G401.6 (cell line): ENCODE measurements at regions not wholly inside any gene's neighbourhood (a gene's known extent, or its start where the extent isn't known, plus 50 kb on each side); places are given as distances from the start of the nearest gene placed in this dataset.

Experiments used
- FAIRE-seq: peaks from 2 replicates; lab custom pipeline; 2012; peaks lifted over from hg19 to GRCh38; lab: Jason Lieb, UNC

DNA sequence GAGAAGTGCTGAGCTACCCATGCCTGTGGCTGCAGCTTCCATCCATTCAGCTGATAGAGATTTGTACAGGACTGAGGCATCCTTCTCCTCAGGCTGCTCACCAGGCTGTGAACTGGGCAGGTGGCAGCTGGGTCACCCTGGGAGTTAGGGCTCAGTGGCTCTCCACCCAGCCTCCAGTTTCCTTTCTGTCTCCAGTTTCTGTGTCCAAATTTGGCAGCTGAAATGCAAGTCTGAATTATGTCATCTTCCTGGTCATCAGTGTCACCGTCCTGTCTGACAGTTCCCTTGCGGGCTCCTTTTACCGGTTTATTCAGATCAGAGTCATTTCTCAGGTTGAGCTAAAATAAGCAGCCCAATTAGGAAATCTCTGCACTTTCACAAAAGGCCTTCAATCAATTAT, 93.3 kb downstream of the EDN1 start:
- FAIRE-seq, result no peak

GRCh38 chr6:12384357-12384912, 94.3 kb downstream of the EDN1 start:
- no peak for FAIRE-seq

DNA sequence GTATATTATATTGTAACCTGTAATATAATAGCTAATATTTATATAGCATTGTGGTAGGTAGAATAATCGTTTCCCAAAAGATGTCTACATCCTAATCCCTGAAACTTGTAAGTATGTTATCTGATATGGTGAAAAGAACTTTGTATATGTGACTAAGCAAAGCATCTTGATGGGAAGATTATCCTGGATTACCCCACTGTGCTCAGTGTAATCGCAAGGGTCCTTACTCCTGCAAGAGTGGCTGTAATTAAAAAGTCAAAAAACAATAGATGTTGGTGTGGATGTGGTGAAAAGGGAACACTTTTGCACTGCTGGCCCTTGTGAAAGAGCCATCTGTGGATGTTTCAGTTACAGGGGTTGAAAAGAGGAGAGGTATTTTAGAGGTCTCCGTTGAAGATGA, 95.2 kb downstream of the EDN1 start:
- no peak for FAIRE-seq

- FAIRE-seq, result no peak
These were observed 96.7 kb downstream of the EDN1 start for GRCh38 chr6:12386816-12387215.

DNA sequence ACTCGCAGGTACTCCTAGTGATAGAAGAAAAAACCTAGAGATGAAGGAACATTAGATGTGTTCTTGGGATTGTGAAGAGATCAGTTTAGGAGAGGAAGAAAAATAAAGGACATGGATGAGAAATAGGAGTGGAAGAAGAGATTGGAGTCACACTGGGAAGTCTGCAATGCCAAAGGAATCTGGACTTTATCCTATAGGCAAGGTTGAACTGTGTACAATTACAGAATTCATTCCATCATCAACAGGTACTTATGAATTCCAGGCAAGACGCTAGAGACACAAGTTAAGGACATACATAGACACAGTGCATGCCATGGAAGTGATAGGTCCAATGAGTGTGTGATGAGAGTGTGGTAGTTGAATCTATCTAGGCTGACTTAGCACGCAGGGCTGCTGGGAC, 101.3 kb downstream of the EDN1 start:
- no peak for FAIRE-seq

GRCh38 chr6:12392490-12392889, 102.3 kb downstream of the EDN1 start:
- no peak for FAIRE-seq

DNA sequence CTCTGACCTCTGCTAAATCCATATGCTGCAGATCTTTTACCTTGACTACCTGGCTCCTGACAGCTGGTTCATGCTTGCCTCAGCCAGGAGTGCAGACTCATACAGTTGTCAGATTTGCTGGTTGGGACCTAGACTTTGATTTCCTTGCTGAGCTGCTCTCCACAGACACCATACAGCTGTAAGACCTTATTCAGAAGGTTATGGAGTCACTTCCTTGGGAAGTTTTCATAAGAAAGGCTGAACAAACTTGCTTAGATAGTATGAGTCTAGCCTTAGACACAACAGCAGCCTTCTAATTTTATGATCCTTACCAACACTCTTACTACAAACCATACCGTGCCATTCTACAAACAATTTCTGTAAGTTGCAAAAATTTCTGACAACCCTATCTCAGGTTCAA, 102.9 kb downstream of the EDN1 start:
- FAIRE-seq, result no peak

GRCh38 chr6:12394170-12394569, 104.0 kb downstream of the EDN1 start:
- no peak for FAIRE-seq

DNA sequence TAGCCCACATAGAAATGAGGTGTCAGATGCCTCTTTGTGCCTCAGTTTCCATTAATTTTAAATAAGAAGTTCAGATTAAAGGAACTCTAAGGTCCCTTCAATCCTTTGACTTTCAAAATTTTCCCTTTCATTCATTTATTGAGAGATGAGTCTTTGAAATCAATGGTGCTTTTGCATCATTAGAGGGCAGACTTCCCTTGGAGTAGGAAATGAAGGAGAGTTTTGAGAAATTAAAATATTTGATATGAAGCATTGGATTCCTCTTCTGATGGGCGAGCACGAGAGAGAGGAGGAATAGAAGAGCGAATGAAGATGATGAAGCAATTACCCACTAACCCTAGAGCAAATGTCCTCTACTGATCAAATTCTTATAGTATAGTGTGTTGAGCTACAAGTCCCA, 105.7 kb downstream of the EDN1 start:
- no peak for FAIRE-seq

DNA sequence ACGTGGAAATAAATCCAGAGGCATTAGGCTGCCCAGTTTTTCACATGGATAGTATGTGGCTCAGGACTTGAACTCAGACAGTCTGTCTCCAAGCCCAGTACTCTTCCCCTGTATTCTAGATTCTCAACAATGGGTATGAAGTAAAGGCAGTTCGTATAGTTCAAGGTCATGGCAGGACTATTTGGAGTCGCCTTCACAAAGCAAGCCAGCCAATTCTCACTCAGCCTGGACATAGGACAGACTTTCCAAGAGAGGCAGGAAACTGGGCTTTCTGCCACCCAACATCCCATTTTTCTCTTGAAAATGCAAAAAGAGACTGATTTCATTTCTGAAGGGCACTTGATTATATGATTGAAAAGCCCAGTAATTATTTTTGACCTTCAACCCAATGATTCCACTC, 111.0 kb downstream of the EDN1 start:
- no peak for FAIRE-seq

DNA sequence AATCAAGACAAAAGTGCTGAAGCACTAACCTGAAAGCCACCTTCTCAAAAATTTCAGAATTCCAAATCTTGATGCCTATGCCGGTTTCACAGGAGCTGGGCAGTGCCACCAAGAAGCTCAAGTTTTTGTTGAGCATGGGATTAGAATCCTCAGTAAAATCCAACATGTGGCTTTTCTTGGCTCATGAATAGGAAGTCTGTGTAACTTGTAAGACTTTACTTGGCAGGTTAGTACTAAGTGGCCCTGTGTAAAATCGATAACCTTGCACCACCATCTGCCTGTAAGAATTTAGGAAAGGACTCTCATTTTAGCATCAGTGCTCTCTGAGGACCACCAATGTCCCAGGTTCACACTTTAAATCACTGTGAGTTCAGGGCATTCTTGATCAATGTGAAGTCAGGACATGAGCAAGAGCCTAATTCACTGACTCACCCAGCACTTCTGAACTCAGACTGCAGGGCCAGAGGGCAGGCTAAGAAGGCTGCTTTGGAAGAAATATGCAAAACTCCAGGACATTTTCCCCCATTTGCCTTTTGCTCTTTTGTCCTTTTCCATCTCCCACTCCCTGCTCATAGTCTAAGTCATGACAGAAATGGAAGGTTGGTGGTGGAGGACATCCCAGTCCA, 113.2 kb downstream of the EDN1 start:
- no peak for FAIRE-seq

DNA sequence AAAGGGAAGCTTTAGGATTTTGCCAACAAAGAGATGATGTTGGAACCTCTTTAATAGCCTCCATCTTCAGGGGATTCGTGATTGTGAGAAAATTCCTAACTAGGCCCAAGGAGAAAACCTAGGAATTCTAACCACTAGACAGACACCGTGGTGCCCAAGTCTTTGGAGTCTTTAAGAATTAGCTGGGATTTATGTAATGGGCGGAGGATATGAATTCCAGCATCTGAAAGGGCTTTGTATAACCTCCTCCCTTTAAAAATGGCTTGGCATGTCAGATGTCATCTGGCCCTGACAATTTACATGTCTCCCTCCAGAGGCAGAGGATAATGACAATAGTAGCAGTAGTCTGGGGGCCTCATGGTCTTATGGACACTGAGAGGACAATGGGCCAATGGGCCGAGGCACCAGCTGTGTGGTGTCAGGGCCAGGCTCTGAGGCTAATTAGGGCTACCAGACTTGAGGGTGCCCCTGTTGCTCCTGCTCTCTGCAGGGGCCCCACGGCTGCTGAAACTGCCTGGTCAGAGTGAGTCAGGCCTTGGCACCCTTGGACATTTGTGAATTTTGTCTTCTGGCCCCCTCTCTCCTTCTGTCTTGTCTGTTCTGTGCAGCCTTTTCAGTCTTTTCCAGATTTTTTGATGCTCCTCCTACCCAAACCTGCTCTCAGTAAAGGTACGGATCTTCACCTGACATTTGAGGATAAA, 113.9 kb downstream of the EDN1 start:
- no peak for FAIRE-seq

- no peak for FAIRE-seq
These were observed 114.5 kb downstream of the EDN1 start for GRCh38 chr6:12404651-12405050.

GRCh38 chr6:12408752-12409151, 118.6 kb downstream of the EDN1 start:
- no peak for FAIRE-seq

DNA sequence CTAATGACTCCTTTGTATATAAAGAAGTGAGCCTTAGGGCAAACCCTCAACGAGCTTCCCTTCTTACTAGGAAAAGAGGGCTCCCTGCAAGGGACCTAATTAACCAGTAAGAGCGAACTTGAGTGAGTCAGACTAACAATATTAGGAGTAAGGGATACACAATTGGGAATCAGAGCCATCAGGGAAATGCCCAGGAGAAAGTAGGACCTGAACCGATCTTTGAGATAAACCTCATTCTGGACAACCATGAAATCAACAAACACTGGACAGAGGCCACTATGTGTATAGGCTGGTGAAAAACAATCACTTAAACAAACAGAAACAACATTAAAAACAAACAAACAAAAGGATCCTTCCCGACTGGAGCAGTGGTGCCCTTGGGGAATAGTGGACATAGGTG, 120.8 kb downstream of the EDN1 start:
- no peak for FAIRE-seq

DNA sequence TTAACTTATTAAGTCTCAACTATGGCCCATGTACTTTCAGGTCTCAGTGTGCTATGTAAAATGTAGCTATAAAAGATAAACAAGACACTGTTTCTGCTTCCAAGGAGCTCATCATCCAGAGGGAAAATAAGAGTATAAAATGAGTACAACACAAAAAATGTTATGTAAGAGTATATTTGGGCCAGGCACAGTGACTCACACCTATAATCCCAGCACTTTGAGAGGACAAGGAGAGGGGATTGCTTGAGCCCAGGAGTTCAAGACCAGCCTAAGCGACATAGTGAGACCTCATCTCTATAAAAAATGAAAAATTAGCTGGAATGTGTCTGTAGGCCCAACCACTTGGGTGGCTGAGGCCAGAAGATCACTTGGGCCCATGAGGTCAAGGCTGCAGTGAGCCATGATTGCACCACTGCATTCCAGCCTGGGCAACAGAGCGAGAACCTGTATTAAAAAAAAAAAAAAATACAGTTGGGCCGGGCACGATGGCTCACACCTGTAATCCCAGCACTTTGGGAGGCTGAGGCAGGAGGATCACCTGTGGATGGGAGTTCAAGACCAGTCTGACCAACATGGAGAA, 124.0 kb downstream of the EDN1 start:
- FAIRE-seq, result no peak

- FAIRE-seq, result no peak
These were observed 125.9 kb downstream of the EDN1 start for GRCh38 chr6:12415980-12416598.

DNA sequence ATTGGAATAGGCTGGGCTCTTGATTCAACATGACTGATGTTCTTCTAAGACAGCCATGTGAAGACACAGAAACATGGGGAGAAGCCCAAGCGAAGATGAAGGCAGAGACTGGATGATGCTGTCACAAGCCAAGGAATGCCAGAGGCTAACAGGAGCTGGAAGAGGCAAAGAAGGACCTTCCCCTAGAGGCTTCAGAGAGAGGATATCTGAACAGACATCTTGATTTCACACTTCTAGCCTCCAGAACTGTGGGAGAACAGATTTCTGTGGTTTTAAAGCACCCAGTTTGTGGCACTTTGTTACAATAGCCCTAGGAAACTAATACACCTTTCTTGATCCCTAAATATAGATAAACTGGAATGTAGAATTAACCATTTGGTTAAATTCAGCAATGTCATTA, 127.0 kb downstream of the EDN1 start:
- FAIRE-seq, result no peak

DNA sequence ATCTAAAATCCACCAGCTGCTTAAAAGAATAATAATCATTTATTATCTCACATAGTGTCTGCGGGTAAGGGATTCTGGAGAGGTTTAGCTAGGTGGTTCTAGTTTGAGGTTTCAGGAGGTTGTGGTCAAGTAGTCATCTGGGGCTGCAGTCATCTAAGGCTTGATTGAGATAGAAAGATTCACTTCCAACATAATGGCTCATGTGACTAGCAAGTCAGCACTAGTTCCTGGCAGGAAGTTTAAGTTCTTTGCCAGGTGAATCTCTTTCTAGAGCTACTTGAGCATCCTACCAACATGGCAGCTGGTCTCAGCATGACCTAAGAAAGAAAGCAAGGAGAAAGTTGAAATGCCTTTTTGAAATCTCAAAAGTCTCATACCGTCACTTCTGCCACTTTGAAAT, 128.8 kb downstream of the EDN1 start:
- FAIRE-seq, result no peak

DNA sequence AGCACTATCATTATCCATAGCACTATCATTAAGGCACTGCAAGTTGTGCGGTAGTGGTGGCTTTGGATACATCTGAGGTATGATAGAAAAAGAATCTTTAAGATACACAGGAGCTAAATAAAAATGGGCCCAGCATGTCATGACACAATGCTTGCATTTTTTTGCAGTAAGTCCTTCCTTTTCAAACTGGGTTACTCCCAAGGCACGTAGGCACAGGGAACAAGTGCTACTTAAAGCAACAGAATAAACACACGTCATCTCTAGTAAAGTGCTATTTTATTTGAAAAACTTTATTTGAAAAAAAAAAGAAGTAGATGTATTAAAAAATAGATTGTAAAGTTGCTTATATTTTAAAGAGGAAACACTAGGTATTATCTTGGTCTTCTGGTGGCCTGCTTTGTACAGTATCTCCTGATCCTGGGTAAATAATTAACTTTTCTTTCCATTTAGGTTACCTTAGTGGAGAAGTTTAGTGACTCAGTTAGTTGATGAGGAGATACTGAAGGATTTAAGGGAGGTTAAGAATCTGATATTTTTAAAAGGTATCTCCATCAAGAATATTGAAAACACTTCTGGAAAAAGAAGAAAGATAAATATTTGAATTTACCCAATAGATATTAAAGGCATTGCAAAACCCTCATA, 129.6 kb downstream of the EDN1 start:
- no peak for FAIRE-seq

GRCh38 chr6:12420626-12421025, 130.5 kb downstream of the EDN1 start:
- FAIRE-seq, result no peak

- no peak for FAIRE-seq
These were observed 131.4 kb downstream of the EDN1 start for GRCh38 chr6:12421596-12421995.

GRCh38 chr6:12422848-12423247, 132.7 kb downstream of the EDN1 start:
- no peak for FAIRE-seq
